ENCODE measurements at regions not wholly inside any gene's neighbourhood (a gene's known extent, or its start where the extent isn't known, plus 50 kb on each side); places are given as distances from the start of the nearest gene placed in this dataset.
"Not testable (repeated sequence)": the region's sequence is repeated elsewhere in the genome, so short reads cannot be mapped to it uniquely, and the experiment has no call there.

DNA sequence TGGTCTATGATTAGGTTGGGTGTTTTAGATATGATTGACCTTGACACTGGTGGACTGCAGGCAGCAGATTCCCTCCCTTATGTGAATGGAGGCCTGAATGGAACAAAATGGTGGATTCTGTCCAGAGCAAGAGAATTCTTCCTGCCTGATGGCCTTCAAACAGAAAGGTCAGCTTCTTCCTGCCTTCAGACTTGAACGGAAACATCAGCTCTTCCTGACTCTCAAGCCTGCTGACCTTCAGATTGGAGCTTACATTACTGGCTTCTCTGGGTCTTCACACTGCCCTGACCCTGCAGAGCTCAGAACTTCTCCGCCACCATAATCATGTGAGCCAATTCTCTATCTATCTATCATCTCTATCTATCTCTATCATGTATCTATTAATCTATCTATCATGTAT lies 111.6 kb downstream of the RAMP3 start:
- Mint-ChIP-seq H3K4me1 (ENCODE audit: low read depth) (no peaks in the 10 kb centered on the region), H3K27me3 (peaks cover 48% of the 10 kb centered on the region), H3K36me3 (ENCODE audit: low read depth) (no peaks in the 10 kb centered on the region), H3K27ac (no peak overlapping the region), H3K9me3 (no peaks in the 10 kb centered on the region), H3K4me3 (no peak overlapping the region)
- DNase-seq: no peak
- TF ChIP-seq, protein P1, sequence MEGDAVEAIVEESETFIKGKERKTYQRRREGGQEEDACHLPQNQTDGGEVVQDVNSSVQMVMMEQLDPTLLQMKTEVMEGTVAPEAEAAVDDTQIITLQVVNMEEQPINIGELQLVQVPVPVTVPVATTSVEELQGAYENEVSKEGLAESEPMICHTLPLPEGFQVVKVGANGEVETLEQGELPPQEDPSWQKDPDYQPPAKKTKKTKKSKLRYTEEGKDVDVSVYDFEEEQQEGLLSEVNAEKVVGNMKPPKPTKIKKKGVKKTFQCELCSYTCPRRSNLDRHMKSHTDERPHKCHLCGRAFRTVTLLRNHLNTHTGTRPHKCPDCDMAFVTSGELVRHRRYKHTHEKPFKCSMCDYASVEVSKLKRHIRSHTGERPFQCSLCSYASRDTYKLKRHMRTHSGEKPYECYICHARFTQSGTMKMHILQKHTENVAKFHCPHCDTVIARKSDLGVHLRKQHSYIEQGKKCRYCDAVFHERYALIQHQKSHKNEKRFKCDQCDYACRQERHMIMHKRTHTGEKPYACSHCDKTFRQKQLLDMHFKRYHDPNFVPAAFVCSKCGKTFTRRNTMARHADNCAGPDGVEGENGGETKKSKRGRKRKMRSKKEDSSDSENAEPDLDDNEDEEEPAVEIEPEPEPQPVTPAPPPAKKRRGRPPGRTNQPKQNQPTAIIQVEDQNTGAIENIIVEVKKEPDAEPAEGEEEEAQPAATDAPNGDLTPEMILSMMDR (IDR thresholded peaks at IDR 0.05): no peak
- Histone ChIP-seq H3K27ac (ENCODE audit: low read depth in 1 of 2, low read length in 2 of 2) (no peak overlapping the region), H3K27me3 (ENCODE audit: control insufficient read depth in 1 of 2, insufficient read depth in 2 of 2, low read length in 2 of 2) (peaks cover 0 to 13% of the 10 kb centered on the region in 2 experiments), H3K9me3 (ENCODE audit: control insufficient read depth in 1 of 2, insufficient read depth in 1 of 2, low read length in 2 of 2) (no peaks in the 10 kb centered on the region), H3K4me1 (ENCODE audit: insufficient read depth, low read length) (no peaks in the 10 kb centered on the region), H3K36me3 (ENCODE audit: insufficient read depth, low read length) (no peaks in the 10 kb centered on the region), H3K4me3 (ENCODE audit: low read length) (no peak overlapping the region)
- ChIA-PET POLR2A (no interaction called here), CTCF (no interaction called here)
- no peak for ATAC-seq (ENCODE audit: poor library complexity)
- intact Hi-C loops (cut with DNase I, micrococcal nuclease): no loop called here

DNA sequence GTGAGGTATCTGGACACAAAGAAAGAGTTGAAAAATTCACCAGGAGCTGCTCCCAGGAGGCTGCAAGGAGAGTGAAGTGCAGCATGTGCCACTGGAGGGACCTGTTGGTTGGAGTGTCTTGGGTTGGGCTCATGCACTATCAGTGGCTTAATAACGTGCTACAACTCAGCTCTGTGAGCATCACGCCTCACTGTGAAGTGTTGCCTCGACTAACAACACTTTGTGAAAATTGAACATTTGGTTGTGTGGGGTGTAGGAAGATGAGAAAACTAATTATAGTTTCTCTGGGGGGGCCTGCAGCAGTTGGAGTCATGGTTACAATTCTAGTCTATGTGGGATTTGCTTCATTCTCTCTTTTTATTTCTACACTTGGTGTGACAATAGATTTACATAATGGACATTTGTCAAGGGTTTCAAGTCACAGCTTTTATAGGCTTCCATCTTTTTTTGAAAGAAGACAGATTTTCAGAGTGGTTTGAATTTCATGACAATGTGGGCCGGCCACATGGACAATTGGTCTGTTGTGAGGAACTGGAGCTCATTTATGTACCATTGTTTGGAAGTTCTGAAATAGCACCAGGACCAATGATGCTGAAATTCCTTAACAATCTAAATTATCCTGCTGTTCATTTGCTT lies 121.3 kb downstream of the RAMP3 start:
- no peak overlapping the region for H3K27ac ChIP-seq (ENCODE audit: low read depth in 1 of 2, low read length in 2 of 2)
- H3K4me1 Mint-ChIP-seq (ENCODE audit: low read depth): no peaks in the 10 kb centered on the region
- H3K4me3 Mint-ChIP-seq: no peak overlapping the region
- DNase-seq (no peak), ATAC-seq (ENCODE audit: poor library complexity) (no peak)
- H3K36me3 ChIP-seq (ENCODE audit: insufficient read depth, low read length): no peaks in the 10 kb centered on the region
- peaks cover 5 to 8% of the 10 kb centered on the region in 2 experiments for H3K27me3 ChIP-seq (ENCODE audit: control insufficient read depth in 1 of 2, insufficient read depth in 2 of 2, low read length in 2 of 2)
- H3K9me3 ChIP-seq (ENCODE audit: control insufficient read depth in 1 of 2, insufficient read depth in 1 of 2, low read length in 2 of 2): no peaks in the 10 kb centered on the region
- no peak overlapping the region for H3K27ac Mint-ChIP-seq
- no peak overlapping the region for H3K4me3 ChIP-seq (ENCODE audit: low read length)
- ChIA-PET CTCF (no interaction called here), POLR2A (no interaction called here)
- no peaks in the 10 kb centered on the region for H3K4me1 ChIP-seq (ENCODE audit: insufficient read depth, low read length)
- TF ChIP-seq, protein P1 (IDR thresholded peaks at IDR 0.05): no peak
- peaks cover 55% of the 10 kb centered on the region for H3K27me3 Mint-ChIP-seq
- intact Hi-C loops (cut with DNase I, micrococcal nuclease): no loop called here
- H3K9me3 Mint-ChIP-seq: peaks cover 2% of the 10 kb centered on the region
- no peaks in the 10 kb centered on the region for H3K36me3 Mint-ChIP-seq (ENCODE audit: low read depth)

DNA sequence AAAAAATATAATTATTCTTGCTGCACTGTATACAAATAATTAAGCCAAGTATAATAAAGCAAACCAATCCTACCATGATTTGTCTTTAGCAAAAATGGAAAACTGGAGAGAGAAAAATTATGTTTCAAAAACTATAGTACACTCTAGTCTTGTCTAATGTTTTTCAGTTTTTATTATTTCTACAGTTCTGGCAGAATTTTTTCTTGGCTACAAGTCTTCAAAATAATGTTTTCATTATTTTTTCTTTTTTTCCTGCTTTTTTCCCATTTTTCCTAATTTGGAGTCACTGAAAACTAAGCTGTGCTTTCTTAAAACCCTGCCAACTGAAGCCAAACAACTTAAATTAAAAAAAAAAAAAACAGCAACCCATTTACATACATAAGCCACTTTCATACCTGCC lies 132.0 kb downstream of the RAMP3 start:
- H3K36me3 ChIP-seq (ENCODE audit: insufficient read depth, low read length); H3K4me3 ChIP-seq (ENCODE audit: low read length); H3K9me3 Mint-ChIP-seq; H3K27ac ChIP-seq (ENCODE audit: low read depth in 1 of 2, low read length in 2 of 2); H3K4me1 Mint-ChIP-seq (ENCODE audit: low read depth); H3K4me3 Mint-ChIP-seq; H3K9me3 ChIP-seq (ENCODE audit: control insufficient read depth in 1 of 2, insufficient read depth in 1 of 2, low read length in 2 of 2); H3K27ac Mint-ChIP-seq; H3K36me3 Mint-ChIP-seq (ENCODE audit: low read depth); H3K27me3 ChIP-seq (ENCODE audit: control insufficient read depth in 1 of 2, insufficient read depth in 2 of 2, low read length in 2 of 2); CTCF ChIA-PET; intact Hi-C loops (cut with DNase I, micrococcal nuclease); DNase-seq; POLR2A ChIA-PET; H3K4me1 ChIP-seq (ENCODE audit: insufficient read depth, low read length); ATAC-seq (ENCODE audit: poor library complexity): not testable (repeated sequence)
- H3K27me3 Mint-ChIP-seq: peaks cover 29% of the 10 kb centered on the region

DNA sequence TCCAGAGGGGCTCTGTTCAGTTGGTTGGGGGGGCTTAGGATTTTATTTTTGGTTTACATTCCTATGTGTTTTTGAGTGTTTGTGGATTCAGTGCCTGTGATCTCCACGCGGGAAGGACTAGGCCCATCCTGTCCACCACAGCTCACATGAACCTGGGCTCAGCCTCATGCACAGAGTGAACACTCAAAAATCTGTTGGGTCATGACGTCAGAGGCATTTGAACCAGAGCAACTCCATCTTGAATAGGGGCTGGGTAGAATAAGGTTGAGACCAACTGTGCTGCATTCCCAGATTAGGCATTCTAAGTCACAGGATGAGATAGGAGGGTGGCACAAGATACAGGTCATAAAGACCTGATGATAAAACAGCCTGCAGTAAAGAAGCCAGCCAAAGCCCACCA lies 133.3 kb downstream of the RAMP3 start:
- no peak overlapping the region for H3K4me3 Mint-ChIP-seq
- POLR2A ChIA-PET: no interaction called here
- no peak overlapping the region for H3K27ac Mint-ChIP-seq
- Histone ChIP-seq H3K9me3 (ENCODE audit: control insufficient read depth in 1 of 2, insufficient read depth in 1 of 2, low read length in 2 of 2) (peaks cover 0 to 6% of the 10 kb centered on the region in 2 experiments), H3K36me3 (ENCODE audit: insufficient read depth, low read length) (no peaks in the 10 kb centered on the region), H3K27ac (ENCODE audit: low read depth in 1 of 2, low read length in 2 of 2) (no peak overlapping the region), H3K27me3 (ENCODE audit: control insufficient read depth in 1 of 2, insufficient read depth in 2 of 2, low read length in 2 of 2) (peaks cover 0 to 13% of the 10 kb centered on the region in 2 experiments), H3K4me1 (ENCODE audit: insufficient read depth, low read length) (no peaks in the 10 kb centered on the region), H3K4me3 (ENCODE audit: low read length) (no peak overlapping the region)
- no peak for DNase-seq
- no peaks in the 10 kb centered on the region for H3K4me1 Mint-ChIP-seq (ENCODE audit: low read depth)
- H3K9me3 Mint-ChIP-seq: peaks cover 4% of the 10 kb centered on the region
- CTCF ChIA-PET: no interaction called here
- H3K27me3 Mint-ChIP-seq: peaks cover 30% of the 10 kb centered on the region
- TF ChIP-seq, protein P1 (IDR thresholded peaks at IDR 0.05): no peak
- no peak for ATAC-seq (ENCODE audit: poor library complexity)
- no peaks in the 10 kb centered on the region for H3K36me3 Mint-ChIP-seq (ENCODE audit: low read depth)
- intact Hi-C loops (cut with DNase I, micrococcal nuclease): no loop called here
